Stomach (tissue), 8 donors: ENCODE measurements at regions not wholly inside any gene's neighbourhood (a gene's known extent, or its start where the extent isn't known, plus 50 kb on each side); places are given as distances from the start of the nearest gene placed in this dataset.

Experiments used
- DNase-seq, 2 donors: peaks; one replicate each; pipeline versions ENCODE4 v3.0.0 to v3.0.0-alpha.2; 2013 to 2019
- H3K27ac ChIP-seq, 5 donors: fragments of 200-600 bp in 4 of 5; sonication (generic) in 4 of 5; one replicate each; pipeline ENCODE4 v1.5.1; 2013 to 2019; ENCODE audit warnings: mild to moderate bottlenecking in 1 of 5, moderate library complexity in 1 of 5
- H3K27me3 ChIP-seq, 3 donors: fragments of 200-600 bp; sonication (generic); one replicate each; pipeline ENCODE4 v1.5.1; 2017 to 2019; ENCODE audit warnings: mixed run types in 1 of 3
- H3K36me3 ChIP-seq, 4 donors: fragments of 200-600 bp; sonication (generic); 1 replicate in 3 of 4; 2 replicates in 1 of 4; pipeline ENCODE4 v1.5.1; 2016 to 2019
- H3K4me1 ChIP-seq, 4 donors: fragments of 200-600 bp; sonication (generic); one replicate each; pipeline ENCODE4 v1.5.1; 2016 to 2019
- H3K4me3 ChIP-seq, 4 donors: fragments of 200-600 bp; sonication (generic) in 3 of 4; one replicate each; pipeline ENCODE4 v1.5.1; 2016 to 2019; ENCODE audit warnings: mild to moderate bottlenecking in 1 of 4
- H3K9me3 ChIP-seq, 4 donors: fragments of 200-600 bp; sonication (generic); one replicate each; pipeline ENCODE4 v1.5.1; 2016 to 2019
- CTCF ChIP-seq, 7 experiments: fragments of 450-650 bp in 4 of 7; fragments of 200-600 bp in 3 of 7; sonication (generic) in 3 of 7; IDR thresholded peaks; one replicate each; pipeline ENCODE4 v1.5.1; 2016 to 2019; ENCODE audit warnings: antibody characterized with exemption in 7 of 7, control low read depth in 2 of 7, mild to moderate bottlenecking in 1 of 7
- EP300 ChIP-seq: sonication (generic); formaldehyde crosslinking; IDR thresholded peaks from one replicate; pipeline ENCODE4 v1.6.1; 2017; ENCODE audit warnings: antibody characterized with exemption
- POLR2A ChIP-seq, 4 donors: fragments of 450-650 bp; IDR thresholded peaks; one replicate each; pipeline ENCODE4 v1.6.1; 2016; ENCODE audit warnings: antibody characterized with exemption in 4 of 4, control low read depth in 2 of 4, mild to moderate bottlenecking in 1 of 4, moderate library complexity in 1 of 4
- POLR2AphosphoS5 ChIP-seq, 3 donors: sonication (generic); formaldehyde crosslinking; IDR thresholded peaks; one replicate each; pipeline ENCODE4 v1.6.1; 2016; ENCODE audit warnings: antibody characterized with exemption in 3 of 3
- WGBS, 5 donors: extraction: QIAGEN DNeasy Blood & Tissue Kit in 3 of 5; methylation state at CpG; one replicate each; pipeline versions ENCODE4 v1.1.5 to v1.1.7; 2013 to 2018; 5-methylcytosine and 5-hydroxymethylcytosine counted together
- intact Hi-C: fragments of 100-400 bp; cut with DNase I; formaldehyde crosslinking; loops from one replicate; pipeline ENCODE4 v1.15.1; 2023; ENCODE audit warnings: low total_unique reads
- donor health status: healthy with polysubstance abuse.
- donor health status: Bipolar disorder and iron deficiency.
- donor health status: healthy.

- no peak for DNase-seq
- H3K4me3 ChIP-seq: no peak overlapping the region
- H3K4me1 ChIP-seq: peaks cover 4 to 10% (median 4%) of the 10 kb centered on the region in 4 donors
- intact Hi-C loops: no loop called here
- no peaks in the 10 kb centered on the region for H3K27me3 ChIP-seq
- no peak for TF ChIP-seq POLR2AphosphoS5 (IDR thresholded peaks at IDR 0.05)
- no peak for TF ChIP-seq POLR2A (IDR thresholded peaks at IDR 0.05)
- no peak for TF ChIP-seq CTCF (IDR thresholded peaks at IDR 0.05)
- TF ChIP-seq EP300: no peak
- H3K27ac ChIP-seq: no peak overlapping the region
- H3K9me3 ChIP-seq: no peaks in the 10 kb centered on the region
- 50 to 98% (median 65%) methylated on average over 1 of the region's 1 CpG for WGBS, 5 donors
- no peaks in the 10 kb centered on the region for H3K36me3 ChIP-seq
These were observed 163.8 kb upstream of the ATP11B start for GRCh38 chr3:182629521-182629920.

GRCh38 chr3:182631183-182632076 lies 161.9 kb upstream of the ATP11B start:
- Histone ChIP-seq H3K9me3 (no peaks in the 10 kb centered on the region), H3K36me3 (no peaks in the 10 kb centered on the region), H3K27ac (peak overlapping the region in 1 of 5 donors; percentile 41), H3K4me1 (peaks cover 0 to 5% (median 4%) of the 10 kb centered on the region in 4 donors), H3K4me3 (no peak overlapping the region), H3K27me3 (no peaks in the 10 kb centered on the region)
- 55 to 69% (median 59%) methylated on average over 6 of the region's 6 CpGs for WGBS, 5 donors
- TF ChIP-seq CTCF (IDR thresholded peaks at IDR 0.05): no peak
- no peak for TF ChIP-seq POLR2A (IDR thresholded peaks at IDR 0.05)
- TF ChIP-seq POLR2AphosphoS5 (IDR thresholded peaks at IDR 0.05): no peak
- TF ChIP-seq EP300: no peak
- intact Hi-C loops: no loop called here
- DNase-seq: no peak

GRCh38 chr3:182632077-182632393 lies 161.3 kb upstream of the ATP11B start:
- H3K4me1 ChIP-seq: peaks cover 0 to 5% (median 2%) of the 10 kb centered on the region in 4 donors
- no peaks in the 10 kb centered on the region for H3K36me3 ChIP-seq
- H3K27ac ChIP-seq: peak overlapping the region in 1 of 5 donors; percentile 61
- 72 to 93% (median 82%) methylated on average over 4 of the region's 4 CpGs for WGBS, 5 donors
- no peak for DNase-seq
- H3K27me3 ChIP-seq: no peaks in the 10 kb centered on the region
- H3K4me3 ChIP-seq: no peak overlapping the region
- intact Hi-C loops: no loop called here
- no peak for TF ChIP-seq POLR2AphosphoS5 (IDR thresholded peaks at IDR 0.05)
- no peak for TF ChIP-seq CTCF (IDR thresholded peaks at IDR 0.05)
- no peaks in the 10 kb centered on the region for H3K9me3 ChIP-seq

- Histone ChIP-seq H3K36me3 (no peaks in the 10 kb centered on the region), H3K4me1 (peaks cover 0 to 5% (median 0%) of the 10 kb centered on the region in 4 donors), H3K27ac (peak overlapping the region in 2 of 5 donors; percentile 32 to 61), H3K9me3 (no peaks in the 10 kb centered on the region), H3K27me3 (no peaks in the 10 kb centered on the region), H3K4me3 (no peak overlapping the region)
- WGBS, 5 donors: 34 to 54% (median 48%) methylated on average over 7 of the region's 7 CpGs
- intact Hi-C loops: no loop called here
- DNase-seq: peak in 1 of 2 donors; percentile 64
- TF ChIP-seq POLR2A (IDR thresholded peaks at IDR 0.05): no peak
- no peak for TF ChIP-seq EP300
- no peak for TF ChIP-seq CTCF (IDR thresholded peaks at IDR 0.05)
- no peak for TF ChIP-seq POLR2AphosphoS5 (IDR thresholded peaks at IDR 0.05)
These were observed 160.1 kb upstream of the ATP11B start for GRCh38 chr3:182633186-182633585.
